Lower leg skin (tissue), 3 donors: ENCODE measurements at regions not wholly inside any gene's neighbourhood (a gene's known extent, or its start where the extent isn't known, plus 50 kb on each side); places are given as distances from the start of the nearest gene placed in this dataset.

Experiments used
- CTCF ChIP-seq, 3 donors: fragments of 450-650 bp; IDR thresholded peaks; one replicate each; pipeline ENCODE4 v1.5.1; 2016; ENCODE audit warnings: antibody characterized with exemption in 3 of 3, mild to moderate bottlenecking in 3 of 3, moderate library complexity in 2 of 3
- POLR2A ChIP-seq, 2 donors: fragments of 450-650 bp; IDR thresholded peaks; one replicate each; pipeline ENCODE4 v1.6.1; 2016 to 2017; ENCODE audit warnings: antibody characterized with exemption in 2 of 2, mild to moderate bottlenecking in 1 of 2, moderate library complexity in 1 of 2

- TF ChIP-seq CTCF (IDR thresholded peaks at IDR 0.05) = no peak
- no peak for TF ChIP-seq POLR2A (IDR thresholded peaks at IDR 0.05)
These were observed 325.2 kb upstream of the AADAT start for GRCh38 chr4:170414961-170415360.
